ENCODE measurements at regions not wholly inside any gene's neighbourhood (a gene's known extent, or its start where the extent isn't known, plus 50 kb on each side); places are given as distances from the start of the nearest gene placed in this dataset.
A peak's percentile ranks its signal among the peaks of the same experiment; 100 is the strongest.

DNA sequence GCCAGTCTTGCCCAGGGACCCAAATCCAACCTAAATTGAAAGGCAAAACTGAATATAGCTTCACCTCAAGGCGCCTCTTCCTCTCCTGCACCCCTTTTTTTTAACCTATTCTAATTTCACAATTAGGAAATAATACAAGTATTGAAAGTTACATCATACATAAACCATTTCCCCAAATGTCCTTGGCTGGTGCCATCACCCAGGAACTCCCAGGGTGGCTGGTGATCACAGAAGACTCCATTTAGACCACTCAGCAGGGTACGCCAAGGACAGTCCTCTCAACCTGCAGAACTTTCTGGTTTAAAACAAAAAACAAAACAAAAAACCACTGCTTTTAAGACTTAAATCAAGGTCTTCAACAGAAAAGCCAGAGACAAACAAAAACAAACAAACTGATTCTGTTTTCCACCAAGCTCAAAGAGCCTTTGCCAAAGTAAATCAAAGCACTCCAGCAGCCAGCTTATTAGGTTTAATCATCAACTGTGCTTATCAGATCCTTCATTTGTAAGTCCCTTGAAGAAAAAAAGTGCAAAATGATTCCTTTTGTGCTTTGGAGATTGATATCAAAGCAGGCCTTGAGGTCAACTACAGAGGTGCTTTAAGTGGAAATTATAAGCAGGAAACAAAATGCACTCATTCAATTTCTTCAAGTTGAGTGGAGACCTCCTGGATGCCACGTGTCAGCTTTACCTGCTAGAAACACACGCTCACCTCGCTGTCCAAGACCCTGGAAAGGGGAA lies 113.0 kb downstream of the ETS2 start:
- ChIA-PET CTCF (interaction anchor here (1.4 kb wide), 1 partner anchor 219 kb away, joined by 3 read pairs; no protein-coding TSS in a partner anchor), POLR2A (ENCODE audit: unreplicated experiment) (no interaction called here)
- peak overlapping the region; percentile 36; the same call in 1 of the 2 replicates for H3K14ac ChIP-seq (replicated peaks; ENCODE audit: low read depth, low read length)
- H4K91ac ChIP-seq (ENCODE audit: insufficient read depth, low read depth, low read length): no peak overlapping the region
- no peak overlapping the region for H2BK120ac ChIP-seq (ENCODE audit: low read depth, low read length)
- H3K18ac ChIP-seq (ENCODE audit: low read depth, low read length): no peak overlapping the region
- in situ Hi-C loops (cut with MboI; ENCODE audit: low sequenced_read_pairs): no loop called here
- H4K5ac ChIP-seq (ENCODE audit: low read depth, low read length): no peak overlapping the region
- no peak overlapping the region for H3K4me2 ChIP-seq (ENCODE audit: low read depth, low read length)
- no peak overlapping the region for H3K9ac ChIP-seq (ENCODE audit: low read depth, low read length)
- no peaks in the 10 kb centered on the region for H3K27me3 ChIP-seq (ENCODE audit: control insufficient read depth, insufficient read depth, low read length)
- no peak overlapping the region for H3K23ac ChIP-seq (ENCODE audit: low read depth, low read length)
- ATAC-seq (ENCODE audit: low read depth) (no peak), DNase-seq (no peak)
- no peaks in the 10 kb centered on the region for H4K20me1 ChIP-seq (ENCODE audit: insufficient read depth, low read length)
- H2AK9ac ChIP-seq (replicated peaks; ENCODE audit: low read depth, low read length, poor library complexity): no peak overlapping the region
- no TSS peak for BruUV-seq (replicated peaks)
- no peak overlapping the region for H3K4me3 ChIP-seq (ENCODE audit: insufficient read depth, low read depth, low read length)
- H3K4me1 ChIP-seq (ENCODE audit: control insufficient read depth, insufficient read depth, low read length): peaks cover 14% of the 10 kb centered on the region
- no peak overlapping the region; the same call in 1 of the 2 replicates for H2BK20ac ChIP-seq (ENCODE audit: low read depth, low read length)
- no peak overlapping the region for H3K27ac ChIP-seq (ENCODE audit: insufficient read depth, low read length)
- no peak overlapping the region for H2BK5ac ChIP-seq (ENCODE audit: low read depth, low read length, poor library complexity, severe bottlenecking)
- WGBS, 2 experiments (ENCODE audit: extremely low coverage in 2 of 2, insufficient read length in 1 of 2): no CpG with 5 or more reads among the region's 5 CpGs
- H4K8ac ChIP-seq (ENCODE audit: low read depth in 2 of 2, low read length in 2 of 2): no peak overlapping the region
- H3K36me3 ChIP-seq (ENCODE audit: control insufficient read depth, insufficient read depth, low read length): no peaks in the 10 kb centered on the region
- dilution Hi-C loops (cut with HindIII; ENCODE audit: low sequenced_read_pairs, unreplicated experiment): no loop called here
- TF ChIP-seq FOS (IDR thresholded peaks at IDR 0.05; ENCODE audit: low read depth, low read length): no peak
- TF ChIP-seq CEBPB (IDR thresholded peaks at IDR 0.05; ENCODE audit: low read depth, low read length): no peak
- no peak for TF ChIP-seq NFE2L2 (IDR thresholded peaks at IDR 0.05; ENCODE audit: low read depth, low read length)
- no peak for TF ChIP-seq MAZ (IDR thresholded peaks at IDR 0.05; ENCODE audit: borderline replicate concordance, low read depth, low read length)
- no peak for TF ChIP-seq CHD1 (IDR thresholded peaks at IDR 0.05; ENCODE audit: low read depth, low read length)
- no peak for TF ChIP-seq POLR2A (IDR thresholded peaks at IDR 0.05; ENCODE audit: low read depth, low read length)
- no peak for TF ChIP-seq RAD21 (IDR thresholded peaks at IDR 0.05; ENCODE audit: low read length)
- no peak for TF ChIP-seq MXI1 (IDR thresholded peaks at IDR 0.05; ENCODE audit: borderline replicate concordance, low read depth, low read length)
- TF ChIP-seq, protein P1, sequence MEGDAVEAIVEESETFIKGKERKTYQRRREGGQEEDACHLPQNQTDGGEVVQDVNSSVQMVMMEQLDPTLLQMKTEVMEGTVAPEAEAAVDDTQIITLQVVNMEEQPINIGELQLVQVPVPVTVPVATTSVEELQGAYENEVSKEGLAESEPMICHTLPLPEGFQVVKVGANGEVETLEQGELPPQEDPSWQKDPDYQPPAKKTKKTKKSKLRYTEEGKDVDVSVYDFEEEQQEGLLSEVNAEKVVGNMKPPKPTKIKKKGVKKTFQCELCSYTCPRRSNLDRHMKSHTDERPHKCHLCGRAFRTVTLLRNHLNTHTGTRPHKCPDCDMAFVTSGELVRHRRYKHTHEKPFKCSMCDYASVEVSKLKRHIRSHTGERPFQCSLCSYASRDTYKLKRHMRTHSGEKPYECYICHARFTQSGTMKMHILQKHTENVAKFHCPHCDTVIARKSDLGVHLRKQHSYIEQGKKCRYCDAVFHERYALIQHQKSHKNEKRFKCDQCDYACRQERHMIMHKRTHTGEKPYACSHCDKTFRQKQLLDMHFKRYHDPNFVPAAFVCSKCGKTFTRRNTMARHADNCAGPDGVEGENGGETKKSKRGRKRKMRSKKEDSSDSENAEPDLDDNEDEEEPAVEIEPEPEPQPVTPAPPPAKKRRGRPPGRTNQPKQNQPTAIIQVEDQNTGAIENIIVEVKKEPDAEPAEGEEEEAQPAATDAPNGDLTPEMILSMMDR (conservative IDR thresholded peaks at IDR 0.05; ENCODE audit: low read depth, low read length): no peak
- no peak for TF ChIP-seq BHLHE40 (IDR thresholded peaks at IDR 0.05; ENCODE audit: low read depth, low read length)
- no peak for TF ChIP-seq MAFK (IDR thresholded peaks at IDR 0.05; ENCODE audit: low read depth, low read length)
- TF ChIP-seq, protein P2, sequence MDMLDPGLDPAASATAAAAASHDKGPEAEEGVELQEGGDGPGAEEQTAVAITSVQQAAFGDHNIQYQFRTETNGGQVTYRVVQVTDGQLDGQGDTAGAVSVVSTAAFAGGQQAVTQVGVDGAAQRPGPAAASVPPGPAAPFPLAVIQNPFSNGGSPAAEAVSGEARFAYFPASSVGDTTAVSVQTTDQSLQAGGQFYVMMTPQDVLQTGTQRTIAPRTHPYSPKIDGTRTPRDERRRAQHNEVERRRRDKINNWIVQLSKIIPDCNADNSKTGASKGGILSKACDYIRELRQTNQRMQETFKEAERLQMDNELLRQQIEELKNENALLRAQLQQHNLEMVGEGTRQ (IDR thresholded peaks at IDR 0.05; ENCODE audit: low read depth, low read length): no peak
- TF ChIP-seq RCOR1 (IDR thresholded peaks at IDR 0.05; ENCODE audit: insufficient replicate concordance, low read length): no peak
- no peak for TF ChIP-seq SMC3 (IDR thresholded peaks at IDR 0.05; ENCODE audit: low read depth, low read length)
- H2AFZ ChIP-seq (replicated peaks; ENCODE audit: low read length, poor library complexity): no peak overlapping the region
- H2BK15ac ChIP-seq (ENCODE audit: low read depth, low read length): no peak overlapping the region
- no peaks in the 10 kb centered on the region for H3K79me1 ChIP-seq (ENCODE audit: low read depth in 1 of 2, low read length in 2 of 2)
- no peak overlapping the region for H3K56ac ChIP-seq (ENCODE audit: extremely low read depth, insufficient read depth, low read length)
- H2AK5ac ChIP-seq (ENCODE audit: low read depth, low read length): no peak overlapping the region
- no peaks in the 10 kb centered on the region for H3K9me3 ChIP-seq (ENCODE audit: control insufficient read depth, insufficient read depth, low read length)
- intact Hi-C loops (cut with micrococcal nuclease): loop anchor here (10.0 kb wide), 1 partner anchor 184 kb away; no protein-coding TSS in a partner anchor
- peaks cover 18% of the 10 kb centered on the region for H3K9me1 ChIP-seq (ENCODE audit: insufficient read depth, low read length)
- 0 out of 2 replicates have a peak overlapping the region, but pooled peaks have one; percentile 20 for H3K4ac ChIP-seq (ENCODE audit: low read depth, low read length)
